ENCODE measurements at regions not wholly inside any gene's neighbourhood (a gene's known extent, or its start where the extent isn't known, plus 50 kb on each side); places are given as distances from the start of the nearest gene placed in this dataset.

- H4K20me1 ChIP-seq (ENCODE audit: insufficient read depth, low read length) = no peaks in the 10 kb centered on the region
- no peak for DNase-seq (ENCODE audit: low spot score)
- H2AFZ ChIP-seq (ENCODE audit: low read length) = no peak overlapping the region
- no peaks in the 10 kb centered on the region for H3K36me3 ChIP-seq (replicated peaks in 1 of 2; ENCODE audit: control insufficient read depth in 1 of 2, insufficient read depth in 2 of 2, low read length in 2 of 2)
- no peaks in the 10 kb centered on the region for H3K79me2 ChIP-seq (ENCODE audit: insufficient read depth, low read length)
- no peaks in the 10 kb centered on the region for H3K27me3 ChIP-seq (ENCODE audit: control insufficient read depth in 1 of 2, insufficient read depth in 2 of 2, low read length in 2 of 2)
- WGBS (ENCODE audit: low lambda C conversion rate) = 32% methylated on average over 6 of the region's 6 CpGs
- TF ChIP-seq, protein P1, sequence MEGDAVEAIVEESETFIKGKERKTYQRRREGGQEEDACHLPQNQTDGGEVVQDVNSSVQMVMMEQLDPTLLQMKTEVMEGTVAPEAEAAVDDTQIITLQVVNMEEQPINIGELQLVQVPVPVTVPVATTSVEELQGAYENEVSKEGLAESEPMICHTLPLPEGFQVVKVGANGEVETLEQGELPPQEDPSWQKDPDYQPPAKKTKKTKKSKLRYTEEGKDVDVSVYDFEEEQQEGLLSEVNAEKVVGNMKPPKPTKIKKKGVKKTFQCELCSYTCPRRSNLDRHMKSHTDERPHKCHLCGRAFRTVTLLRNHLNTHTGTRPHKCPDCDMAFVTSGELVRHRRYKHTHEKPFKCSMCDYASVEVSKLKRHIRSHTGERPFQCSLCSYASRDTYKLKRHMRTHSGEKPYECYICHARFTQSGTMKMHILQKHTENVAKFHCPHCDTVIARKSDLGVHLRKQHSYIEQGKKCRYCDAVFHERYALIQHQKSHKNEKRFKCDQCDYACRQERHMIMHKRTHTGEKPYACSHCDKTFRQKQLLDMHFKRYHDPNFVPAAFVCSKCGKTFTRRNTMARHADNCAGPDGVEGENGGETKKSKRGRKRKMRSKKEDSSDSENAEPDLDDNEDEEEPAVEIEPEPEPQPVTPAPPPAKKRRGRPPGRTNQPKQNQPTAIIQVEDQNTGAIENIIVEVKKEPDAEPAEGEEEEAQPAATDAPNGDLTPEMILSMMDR (CRISPR knock-in tag; IDR thresholded peaks at IDR 0.05) = peak; percentile 54
- TF ChIP-seq MAFK (conservative IDR thresholded peaks at IDR 0.05 in 1 of 2, IDR thresholded peaks at IDR 0.05 in 1 of 2; ENCODE audit: low read length in 2 of 2) (peak in 1 of 2 experiments; percentile 37; a peak in 1 of 4 replicates), ETV5 (CRISPR knock-in tag; IDR thresholded peaks at IDR 0.05; ENCODE audit: borderline replicate concordance) (no peak), NCOA1 (CRISPR knock-in tag; IDR thresholded peaks at IDR 0.05) (no peak), CERS6 (CRISPR knock-in tag; IDR thresholded peaks at IDR 0.05) (no peak), ZBTB7A (CRISPR knock-in tag; IDR thresholded peaks at IDR 0.05) (no peak), ZNF468 (CRISPR knock-in tag; IDR thresholded peaks at IDR 0.05) (no peak), BATF2 (CRISPR knock-in tag; IDR thresholded peaks at IDR 0.05) (no peak), SALL1 (CRISPR knock-in tag; IDR thresholded peaks at IDR 0.05) (no peak), ZSCAN21 (CRISPR knock-in tag; IDR thresholded peaks at IDR 0.05; ENCODE audit: borderline replicate concordance) (no peak), STAG1 (CRISPR knock-in tag; IDR thresholded peaks at IDR 0.05) (peak; percentile 62), PTBP1 (IDR thresholded peaks at IDR 0.05; ENCODE audit: low read depth, low read length, poor library complexity, severe bottlenecking) (no peak), RCOR2 (CRISPR knock-in tag; IDR thresholded peaks at IDR 0.05) (no peak), ZNF160 (CRISPR knock-in tag; IDR thresholded peaks at IDR 0.05) (no peak), MAFF (IDR thresholded peaks at IDR 0.05; ENCODE audit: low read depth, low read length) (peak; percentile 27; the same call in 1 of the 2 replicates), SOX5 (CRISPR knock-in tag; IDR thresholded peaks at IDR 0.05; ENCODE audit: borderline replicate concordance) (no peak), PITX1 (CRISPR knock-in tag; IDR thresholded peaks at IDR 0.05) (no peak), ZBTB3 (CRISPR knock-in tag; IDR thresholded peaks at IDR 0.05; ENCODE audit: borderline replicate concordance, low read depth) (no peak), KLF15 (CRISPR knock-in tag; IDR thresholded peaks at IDR 0.05; ENCODE audit: borderline replicate concordance) (no peak), HOXA5 (CRISPR knock-in tag; IDR thresholded peaks at IDR 0.05) (no peak)
- TF ChIP-seq, protein P2, sequence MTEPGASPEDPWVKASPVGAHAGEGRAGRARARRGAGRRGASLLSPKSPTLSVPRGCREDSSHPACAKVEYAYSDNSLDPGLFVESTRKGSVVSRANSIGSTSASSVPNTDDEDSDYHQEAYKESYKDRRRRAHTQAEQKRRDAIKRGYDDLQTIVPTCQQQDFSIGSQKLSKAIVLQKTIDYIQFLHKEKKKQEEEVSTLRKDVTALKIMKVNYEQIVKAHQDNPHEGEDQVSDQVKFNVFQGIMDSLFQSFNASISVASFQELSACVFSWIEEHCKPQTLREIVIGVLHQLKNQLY (CRISPR knock-in tag; IDR thresholded peaks at IDR 0.05) = no peak
- no peak overlapping the region for H3K9ac ChIP-seq (ENCODE audit: insufficient read depth, low read depth, low read length)
- no TSS peak for BruUV-seq (replicated peaks)
- CTCF ChIA-PET (ENCODE audit: low intra/inter-chr PET ratio, low total read pairs) = interaction anchor here (0.7 kb wide), 1 partner anchor 153 kb away, joined by 6 read pairs; no protein-coding TSS in a partner anchor
- H3K4me3 ChIP-seq (replicated peaks in 1 of 3; ENCODE audit: insufficient read depth in 1 of 3, low read depth in 2 of 3, low read length in 3 of 3) = no peak overlapping the region
- peak; percentile 49 for FAIRE-seq
- in situ Hi-C loops (cut with HindIII; ENCODE audit: extremely low pct_ligation_motif_present, low pct_unique_long_range_greater_than_20kb) (no loop called here), intact Hi-C loops (cut with micrococcal nuclease; ENCODE audit: unreplicated experiment) (loop anchor here (1.0 kb wide), 1 partner anchor 153 kb away; no protein-coding TSS in a partner anchor)
- no peak for ATAC-seq
- H3K4me1 ChIP-seq (ENCODE audit: insufficient read depth, low read length) = peaks cover 8% of the 10 kb centered on the region; the same call in 1 of the 2 replicates
- H3K27ac ChIP-seq (ENCODE audit: extremely low read length, insufficient read depth, low read length) = no peak overlapping the region
- no peak overlapping the region for H3K4me2 ChIP-seq (ENCODE audit: low read depth, low read length)
- no peaks in the 10 kb centered on the region for H3K9me3 ChIP-seq (ENCODE audit: low read length)
- POLR2A ChIA-PET = no interaction called here
Observed at GRCh38 chr7:95718577-95719410, 53.6 kb upstream of the DYNC1I1 start.
